CD4-positive, alpha-beta T cell (primary cell): ENCODE measurements at regions not wholly inside any gene's neighbourhood (a gene's known extent, or its start where the extent isn't known, plus 50 kb on each side); places are given as distances from the start of the nearest gene placed in this dataset.

Experiments
- ATAC-seq: fragments of 200-7000 bp; cut with Tn5 transposase; one replicate; pipeline ENCODE4 v1.10.0; 2022; ENCODE audit warnings: mild to moderate bottlenecking; ENCODE audit not compliant: poor library complexity
- CTCF ChIA-PET: fragments of 350-600 bp; sonication (Branson Sonifier 250); formaldehyde crosslinking; loops from one replicate; lab custom pipeline; 2021; ENCODE audit warnings: antibody characterized with exemption, inconsistent platforms; lab: Charles Lee
- POLR2A ChIA-PET: fragments of 350-600 bp; sonication (Branson Sonifier 250); formaldehyde crosslinking; loops from one replicate; lab custom pipeline; 2021; ENCODE audit warnings: antibody characterized with exemption, inconsistent platforms; lab: Charles Lee
- DNase-seq, 14 experiments: peaks; one replicate each; pipeline ENCODE4 v3.0.0-alpha.2; 2013 to 2020; ENCODE audit warnings: mixed read lengths in 2 of 14
- H3K27ac ChIP-seq, 2 donors: one replicate each; pipeline versions ENCODE4 v1.5.1 to v1.7.0; 2013; ENCODE audit warnings: low read length in 2 of 2, low read depth in 1 of 2, mild to moderate bottlenecking in 1 of 2
- H3K27me3 ChIP-seq, 2 experiments: 1 replicate in 1 of 2; 2 replicates in 1 of 2; pipeline versions ENCODE4 v1.6.1 to v1.7.0; 2013; ENCODE audit warnings: low read length in 2 of 2, control low read depth in 1 of 2, mild to moderate bottlenecking in 1 of 2, moderate library complexity in 1 of 2; ENCODE audit not compliant: insufficient read depth in 2 of 2, control insufficient read depth in 1 of 2
- H3K36me3 ChIP-seq: one replicate; pipeline ENCODE4 v1.6.1; 2013; ENCODE audit warnings: low read length, control low read depth; ENCODE audit not compliant: insufficient read depth
- H3K4me1 ChIP-seq: one replicate; pipeline ENCODE4 v1.6.1; 2013; ENCODE audit warnings: low read length, control low read depth; ENCODE audit not compliant: insufficient read depth
- H3K4me3 ChIP-seq: one replicate; pipeline ENCODE4 v1.5.1; 2013; ENCODE audit warnings: mild to moderate bottlenecking, low read length, moderate library complexity
- H3K9me3 ChIP-seq, 2 experiments: 1 replicate in 1 of 2; 2 replicates in 1 of 2; pipeline versions ENCODE4 v1.6.1 to v1.7.0; 2013; ENCODE audit warnings: low read length in 2 of 2, mild to moderate bottlenecking in 2 of 2, control low read depth in 1 of 2, moderate library complexity in 1 of 2; ENCODE audit not compliant: control insufficient read depth in 1 of 2, insufficient read depth in 1 of 2
- H3K27ac Mint-ChIP-seq: one replicate; pipeline ENCODE4 v1.8.0; 2020; ENCODE audit warnings: mixed read lengths
- H3K27me3 Mint-ChIP-seq: one replicate; pipeline ENCODE4 v1.8.0; 2021; ENCODE audit warnings: mixed read lengths
- H3K36me3 Mint-ChIP-seq: one replicate; pipeline ENCODE4 v1.8.0; 2021; ENCODE audit warnings: low read depth, mixed read lengths
- H3K4me1 Mint-ChIP-seq: one replicate; pipeline ENCODE4 v1.8.0; 2021; ENCODE audit warnings: low read depth, mixed read lengths
- H3K4me3 Mint-ChIP-seq: one replicate; pipeline ENCODE4 v1.8.0; 2020; ENCODE audit warnings: mild to moderate bottlenecking, mixed read lengths
- H3K9me3 Mint-ChIP-seq: one replicate; pipeline ENCODE4 v1.8.0; 2020; ENCODE audit warnings: mixed read lengths
- CTCF ChIP-seq: fragments of 200-600 bp; IDR thresholded peaks from one replicate; pipeline ENCODE4 v1.8.0; 2022; ENCODE audit warnings: antibody characterized with exemption, mild to moderate bottlenecking
- intact Hi-C, 2 experiments: fragments of 100-400 bp; cut with DNase I in 1 of 2; cut with micrococcal nuclease in 1 of 2; formaldehyde crosslinking; loops; one replicate each; pipeline versions ENCODE4 v1.15.1 to v1.9.0; 2023 to 2025; cut with DNase I, micrococcal nuclease

- Mint-ChIP-seq H3K4me3 (no peak overlapping the region), H3K27me3 (no peaks in the 10 kb centered on the region), H3K9me3 (no peaks in the 10 kb centered on the region), H3K4me1 (no peaks in the 10 kb centered on the region), H3K36me3 (no peaks in the 10 kb centered on the region), H3K27ac (no peak overlapping the region)
- intact Hi-C loops = no loop called here
- Histone ChIP-seq H3K4me3 (no peak overlapping the region), H3K9me3 (no peaks in the 10 kb centered on the region), H3K27ac (no peak overlapping the region), H3K36me3 (no peaks in the 10 kb centered on the region), H3K27me3 (no peaks in the 10 kb centered on the region), H3K4me1 (no peaks in the 10 kb centered on the region)
- ChIA-PET POLR2A (no interaction called here), CTCF (no interaction called here)
- TF ChIP-seq CTCF = no peak
- ATAC-seq (no peak), DNase-seq (no peak)
These were observed 674.6 kb downstream of the PTPRC start for GRCh38 chr1:199313444-199313843.

DNA sequence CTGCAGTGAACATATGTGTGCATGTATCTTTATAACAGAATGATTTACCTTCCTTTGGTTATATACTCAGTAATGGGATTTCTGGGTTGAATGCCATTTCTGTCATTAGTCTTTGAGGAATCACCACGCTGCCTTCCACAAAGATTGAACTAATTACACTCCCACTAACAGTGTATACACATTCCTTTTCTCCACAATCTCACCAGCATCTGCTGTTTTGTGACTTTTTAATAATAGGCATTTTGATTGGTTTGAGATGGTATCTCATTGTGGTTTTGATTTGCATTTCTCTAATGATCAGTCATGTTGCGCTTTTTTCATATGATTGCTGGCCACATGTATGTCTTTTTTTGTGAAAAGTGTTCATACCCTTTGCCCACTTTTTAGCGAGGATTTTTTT, 680.5 kb downstream of the PTPRC start:
- Mint-ChIP-seq H3K27me3 (peaks cover 7% of the 10 kb centered on the region), H3K9me3 (no peaks in the 10 kb centered on the region), H3K36me3 (no peaks in the 10 kb centered on the region), H3K27ac (no peak overlapping the region), H3K4me1 (no peaks in the 10 kb centered on the region), H3K4me3 (no peak overlapping the region)
- H3K27me3 ChIP-seq = no peaks in the 10 kb centered on the region
- no peak overlapping the region for H3K27ac ChIP-seq
- no peak overlapping the region for H3K4me3 ChIP-seq
- H3K9me3 ChIP-seq = no peaks in the 10 kb centered on the region
- intact Hi-C loops = no loop called here
- POLR2A ChIA-PET = no interaction called here
- no peaks in the 10 kb centered on the region for H3K36me3 ChIP-seq
- TF ChIP-seq CTCF = no peak
- H3K4me1 ChIP-seq = no peaks in the 10 kb centered on the region
- no peak for ATAC-seq
- CTCF ChIA-PET = no interaction called here
- DNase-seq = no peak

- Histone ChIP-seq H3K36me3 (no peaks in the 10 kb centered on the region), H3K9me3 (no peaks in the 10 kb centered on the region), H3K27ac (no peak overlapping the region), H3K27me3 (no peaks in the 10 kb centered on the region), H3K4me3 (no peak overlapping the region), H3K4me1 (no peaks in the 10 kb centered on the region)
- Mint-ChIP-seq H3K27me3 (peaks cover 7% of the 10 kb centered on the region), H3K4me3 (no peak overlapping the region), H3K9me3 (no peaks in the 10 kb centered on the region), H3K4me1 (no peaks in the 10 kb centered on the region), H3K36me3 (no peaks in the 10 kb centered on the region), H3K27ac (no peak overlapping the region)
- no peak for TF ChIP-seq CTCF
- DNase-seq (no peak), ATAC-seq (no peak)
- CTCF ChIA-PET = no interaction called here
- POLR2A ChIA-PET = no interaction called here
- intact Hi-C loops = no loop called here
These were observed 683.4 kb downstream of the PTPRC start for GRCh38 chr1:199322278-199322677.
